Activated CD4-positive, alpha-beta T cell treated with anti-CD3 and anti-CD28 coated beads, Interleukin-2, amount 50 U/mL, for 48 hours (primary cell): ENCODE measurements at regions not wholly inside any gene's neighbourhood (a gene's known extent, or its start where the extent isn't known, plus 50 kb on each side); places are given as distances from the start of the nearest gene placed in this dataset.

Experiments used
- DNase-seq, 2 experiments: peaks; one replicate each; pipeline ENCODE4 v3.0.0-alpha.2; 2020

- DNase-seq = no peak
Observed at GRCh38 chr16:82497139-82497538, 129.6 kb upstream of the CDH13 start.

- DNase-seq = no peak
Observed at GRCh38 chr16:82488460-82488859, 138.3 kb upstream of the CDH13 start.

GRCh38 chr16:82481455-82481854 lies 145.3 kb upstream of the CDH13 start:
- no peak for DNase-seq

GRCh38 chr16:82476786-82477185 lies 150.0 kb upstream of the CDH13 start:
- no peak for DNase-seq

- DNase-seq = no peak
Observed at GRCh38 chr16:82470620-82471152, 156.1 kb upstream of the CDH13 start.

GRCh38 chr16:82470016-82470415 lies 156.8 kb upstream of the CDH13 start:
- no peak for DNase-seq

GRCh38 chr16:82464187-82464586 lies 162.6 kb upstream of the CDH13 start:
- no peak for DNase-seq

- no peak for DNase-seq
Observed at GRCh38 chr16:82460766-82461165, 166.0 kb upstream of the CDH13 start.

GRCh38 chr16:82459580-82460256 lies 167.1 kb upstream of the CDH13 start:
- DNase-seq = no peak

- DNase-seq = peak; percentile 30 to 44
Observed at GRCh38 chr16:82456683-82457082, 170.1 kb upstream of the CDH13 start.

GRCh38 chr16:82454566-82454965 lies 172.2 kb upstream of the CDH13 start:
- no peak for DNase-seq

GRCh38 chr16:82454152-82454551 lies 172.6 kb upstream of the CDH13 start:
- DNase-seq = no peak

GRCh38 chr16:82452004-82452756 lies 174.6 kb upstream of the CDH13 start:
- no peak for DNase-seq

GRCh38 chr16:82451449-82451848 lies 175.3 kb upstream of the CDH13 start:
- DNase-seq = no peak

GRCh38 chr16:82440336-82440735 lies 186.4 kb upstream of the CDH13 start:
- DNase-seq = no peak

GRCh38 chr16:82439678-82440293 lies 187.0 kb upstream of the CDH13 start:
- no peak for DNase-seq

GRCh38 chr16:82433042-82433441 lies 193.7 kb upstream of the CDH13 start:
- DNase-seq = no peak

- no peak for DNase-seq
Observed at GRCh38 chr16:82432261-82432660, 194.5 kb upstream of the CDH13 start.

- no peak for DNase-seq
Observed at GRCh38 chr16:82425661-82426060, 201.1 kb upstream of the CDH13 start.

GRCh38 chr16:82421851-82422250 lies 204.9 kb upstream of the CDH13 start:
- DNase-seq = no peak

- no peak for DNase-seq
Observed at GRCh38 chr16:82419332-82419731, 207.4 kb upstream of the CDH13 start.

- DNase-seq = no peak
Observed at GRCh38 chr16:82414476-82414875, 212.3 kb upstream of the CDH13 start.

GRCh38 chr16:82412770-82413169 lies 214.0 kb upstream of the CDH13 start:
- no peak for DNase-seq

GRCh38 chr16:82405736-82406135 lies 221.0 kb upstream of the CDH13 start:
- DNase-seq = no peak
